HepG2 (cell line): ENCODE measurements at regions not wholly inside any gene's neighbourhood (a gene's known extent, or its start where the extent isn't known, plus 50 kb on each side); places are given as distances from the start of the nearest gene placed in this dataset.

Experiments
- ARID5B ChIP-seq: IDR thresholded peaks from 2 replicates; pipeline ENCODE4 v1.4.0; 2020; ENCODE audit warnings: mild to moderate bottlenecking, missing genetic modification reagents
- CREM ChIP-seq, 2 experiments: sonication (generic) in 1 of 2; formaldehyde crosslinking in 1 of 2; IDR thresholded peaks; 2 replicates each; pipeline versions ENCODE4 v1.4.0 to v1.6.1; 2016 to 2020; ENCODE audit warnings: antibody characterized with exemption in 1 of 2, mild to moderate bottlenecking in 1 of 2, missing genetic modification reagents in 1 of 2
- FOXA3 ChIP-seq: IDR thresholded peaks from 2 replicates; pipeline ENCODE4 v1.6.1; 2016; ENCODE audit warnings: missing genetic modification reagents, missing compliant biosample characterization
- NFE2 ChIP-seq: sonication (generic); formaldehyde crosslinking; IDR thresholded peaks from 2 replicates; pipeline ENCODE4 v1.4.0; 2020; ENCODE audit warnings: missing genetic modification reagents
- PTBP1 ChIP-seq: fragments of 200-400 bp; formaldehyde crosslinking; IDR thresholded peaks from 2 replicates; pipeline ENCODE4 v1.6.1; 2018; ENCODE audit warnings: low read length, low read depth; ENCODE audit not compliant: poor library complexity, severe bottlenecking
- RARA ChIP-seq: IDR thresholded peaks from 2 replicates; pipeline ENCODE4 v1.6.1; 2016; ENCODE audit warnings: missing genetic modification reagents, missing compliant biosample characterization
- TBX2 ChIP-seq: sonication (generic); formaldehyde crosslinking; IDR thresholded peaks from 2 replicates; pipeline ENCODE4 v1.5.0; 2020; ENCODE audit warnings: missing genetic modification reagents, mild to moderate bottlenecking, borderline replicate concordance
- ZNF329 ChIP-seq: sonication (generic); formaldehyde crosslinking; IDR thresholded peaks from 2 replicates; pipeline ENCODE4 v1.9.0; 2021; ENCODE audit warnings: low read depth, mild to moderate bottlenecking, missing genetic modification reagents
- TF ChIP-seq, protein P1 (sequence below): sonication (generic); formaldehyde crosslinking; IDR thresholded peaks from 2 replicates; pipeline ENCODE4 v1.5.0; 2020; ENCODE audit warnings: missing genetic modification reagents
- TF ChIP-seq, protein P2 (sequence below): sonication (generic); formaldehyde crosslinking; IDR thresholded peaks from 2 replicates; pipeline ENCODE4 v1.5.0; 2020; ENCODE audit warnings: missing genetic modification reagents
- TF ChIP-seq, protein P3 (sequence below): sonication (generic); formaldehyde crosslinking; IDR thresholded peaks from 2 replicates; pipeline ENCODE4 v1.4.0; 2020; ENCODE audit warnings: missing genetic modification reagents, borderline replicate concordance

DNA sequence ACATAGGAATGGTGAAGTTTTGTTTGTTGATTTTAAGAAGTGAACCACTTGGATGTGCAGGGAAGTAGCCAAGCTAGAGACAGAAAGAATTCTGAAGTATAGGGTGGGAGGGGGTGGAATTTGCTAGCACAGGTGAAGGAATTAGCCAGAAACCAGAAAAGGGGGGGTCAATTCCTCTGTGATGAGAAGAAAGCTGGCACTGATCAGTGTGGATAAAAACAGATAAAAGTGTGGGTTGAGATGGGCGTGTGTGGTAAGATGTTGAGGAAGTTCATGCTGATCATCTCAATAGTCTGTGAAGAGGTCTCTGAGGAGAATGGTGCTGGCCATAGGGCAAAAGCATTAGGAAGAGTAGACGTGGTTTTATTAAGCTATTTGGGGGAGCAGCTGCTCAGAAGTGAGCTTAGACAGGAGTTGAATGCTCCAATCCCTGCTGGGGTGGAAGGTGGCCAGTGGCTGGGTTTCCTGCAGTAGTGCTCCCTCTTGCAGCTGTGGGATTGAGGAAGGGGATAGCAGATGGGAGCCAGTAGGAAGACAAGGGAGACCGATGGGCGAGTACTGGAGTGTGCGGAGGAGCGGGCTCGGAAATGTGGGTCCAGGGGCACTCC is 88.7 kb upstream of the ELL2 start (continued):
- TF ChIP-seq CREM (IDR thresholded peaks at IDR 0.05) (no peak), CREM (CRISPR knock-in tag; IDR thresholded peaks at IDR 0.05) (no peak), ZNF329 (CRISPR knock-in tag) (no peak), ARID5B (no peak), PTBP1 (no peak), TBX2 (CRISPR knock-in tag) (no peak), RARA (no peak), FOXA3 (CRISPR knock-in tag) (no peak), NFE2 (CRISPR knock-in tag) (no peak)
- TF ChIP-seq, protein P1, sequence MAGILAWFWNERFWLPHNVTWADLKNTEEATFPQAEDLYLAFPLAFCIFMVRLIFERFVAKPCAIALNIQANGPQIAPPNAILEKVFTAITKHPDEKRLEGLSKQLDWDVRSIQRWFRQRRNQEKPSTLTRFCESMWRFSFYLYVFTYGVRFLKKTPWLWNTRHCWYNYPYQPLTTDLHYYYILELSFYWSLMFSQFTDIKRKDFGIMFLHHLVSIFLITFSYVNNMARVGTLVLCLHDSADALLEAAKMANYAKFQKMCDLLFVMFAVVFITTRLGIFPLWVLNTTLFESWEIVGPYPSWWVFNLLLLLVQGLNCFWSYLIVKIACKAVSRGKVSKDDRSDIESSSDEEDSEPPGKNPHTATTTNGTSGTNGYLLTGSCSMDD = no peak
- TF ChIP-seq, protein P2, sequence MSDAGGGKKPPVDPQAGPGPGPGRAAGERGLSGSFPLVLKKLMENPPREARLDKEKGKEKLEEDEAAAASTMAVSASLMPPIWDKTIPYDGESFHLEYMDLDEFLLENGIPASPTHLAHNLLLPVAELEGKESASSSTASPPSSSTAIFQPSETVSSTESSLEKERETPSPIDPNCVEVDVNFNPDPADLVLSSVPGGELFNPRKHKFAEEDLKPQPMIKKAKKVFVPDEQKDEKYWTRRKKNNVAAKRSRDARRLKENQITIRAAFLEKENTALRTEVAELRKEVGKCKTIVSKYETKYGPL = no peak
- TF ChIP-seq, protein P3, sequence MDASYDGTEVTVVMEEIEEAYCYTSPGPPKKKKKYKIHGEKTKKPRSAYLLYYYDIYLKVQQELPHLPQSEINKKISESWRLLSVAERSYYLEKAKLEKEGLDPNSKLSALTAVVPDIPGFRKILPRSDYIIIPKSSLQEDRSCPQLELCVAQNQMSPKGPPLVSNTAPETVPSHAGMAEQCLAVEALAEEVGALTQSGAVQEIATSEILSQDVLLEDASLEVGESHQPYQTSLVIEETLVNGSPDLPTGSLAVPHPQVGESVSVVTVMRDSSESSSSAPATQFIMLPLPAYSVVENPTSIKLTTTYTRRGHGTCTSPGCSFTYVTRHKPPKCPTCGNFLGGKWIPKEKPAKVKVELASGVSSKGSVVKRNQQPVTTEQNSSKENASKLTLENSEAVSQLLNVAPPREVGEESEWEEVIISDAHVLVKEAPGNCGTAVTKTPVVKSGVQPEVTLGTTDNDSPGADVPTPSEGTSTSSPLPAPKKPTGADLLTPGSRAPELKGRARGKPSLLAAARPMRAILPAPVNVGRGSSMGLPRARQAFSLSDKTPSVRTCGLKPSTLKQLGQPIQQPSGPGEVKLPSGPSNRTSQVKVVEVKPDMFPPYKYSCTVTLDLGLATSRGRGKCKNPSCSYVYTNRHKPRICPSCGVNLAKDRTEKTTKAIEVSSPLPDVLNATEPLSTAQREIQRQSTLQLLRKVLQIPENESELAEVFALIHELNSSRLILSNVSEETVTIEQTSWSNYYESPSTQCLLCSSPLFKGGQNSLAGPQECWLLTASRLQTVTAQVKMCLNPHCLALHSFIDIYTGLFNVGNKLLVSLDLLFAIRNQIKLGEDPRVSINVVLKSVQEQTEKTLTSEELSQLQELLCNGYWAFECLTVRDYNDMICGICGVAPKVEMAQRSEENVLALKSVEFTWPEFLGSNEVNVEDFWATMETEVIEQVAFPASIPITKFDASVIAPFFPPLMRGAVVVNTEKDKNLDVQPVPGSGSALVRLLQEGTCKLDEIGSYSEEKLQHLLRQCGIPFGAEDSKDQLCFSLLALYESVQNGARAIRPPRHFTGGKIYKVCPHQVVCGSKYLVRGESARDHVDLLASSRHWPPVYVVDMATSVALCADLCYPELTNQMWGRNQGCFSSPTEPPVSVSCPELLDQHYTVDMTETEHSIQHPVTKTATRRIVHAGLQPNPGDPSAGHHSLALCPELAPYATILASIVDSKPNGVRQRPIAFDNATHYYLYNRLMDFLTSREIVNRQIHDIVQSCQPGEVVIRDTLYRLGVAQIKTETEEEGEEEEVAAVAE (CRISPR knock-in tag) = no peak
